Left lung (tissue), 4 donors: ENCODE measurements at regions not wholly inside any gene's neighbourhood (a gene's known extent, or its start where the extent isn't known, plus 50 kb on each side); places are given as distances from the start of the nearest gene placed in this dataset.

Experiments used
- ATAC-seq: fragments of 200-7000 bp; cut with Tn5 transposase; one replicate; pipeline ENCODE4 v1.9.1; 2020; ENCODE audit warnings: moderate library complexity
- DNase-seq, 4 donors: peaks; one replicate each; pipeline ENCODE4 v3.0.0-alpha.2; 2013 to 2020
- H3K27ac ChIP-seq, 2 donors: fragments of 200-600 bp; sonication (generic) in 1 of 2; one replicate each; pipeline versions ENCODE4 v1.5.0 to v1.8.0; 2020 to 2021
- H3K27me3 ChIP-seq, 2 donors: fragments of 200-600 bp; sonication (generic) in 1 of 2; one replicate each; pipeline versions ENCODE4 v1.5.0 to v1.8.0; 2020 to 2021
- H3K36me3 ChIP-seq, 2 donors: fragments of 200-600 bp; sonication (generic) in 1 of 2; one replicate each; pipeline versions ENCODE4 v1.5.0 to v1.8.0; 2020 to 2021
- H3K4me1 ChIP-seq, 2 donors: fragments of 200-600 bp; one replicate each; pipeline ENCODE4 v1.8.0; 2021
- H3K4me3 ChIP-seq, 2 donors: fragments of 200-600 bp; sonication (generic) in 1 of 2; one replicate each; pipeline versions ENCODE4 v1.5.0 to v1.8.0; 2020 to 2021; ENCODE audit warnings: mild to moderate bottlenecking in 1 of 2
- H3K9me3 ChIP-seq, 2 donors: fragments of 200-600 bp; sonication (generic) in 1 of 2; one replicate each; pipeline versions ENCODE4 v1.5.0 to v1.8.0; 2020 to 2021
- CTCF ChIP-seq, 2 donors: fragments of 200-600 bp; sonication (generic) in 1 of 2; IDR thresholded peaks; one replicate each; pipeline versions ENCODE4 v1.5.0 to v1.8.0; 2021; ENCODE audit warnings: antibody characterized with exemption in 2 of 2
- intact Hi-C, 2 donors: fragments of 100-400 bp; cut with DNase I; formaldehyde crosslinking; loops; one replicate each; pipeline versions ENCODE4 v1.11.2 to v1.14.2; 2022
- donor health status: DM: no; HTN: yes; CAD: no.
- donor health status: DM: no; HTN: no; CAD: no.

- no peak for ATAC-seq
- Histone ChIP-seq H3K27me3 (no peaks in the 10 kb centered on the region), H3K4me1 (peaks cover 0 to 9% of the 10 kb centered on the region in 2 donors), H3K9me3 (no peaks in the 10 kb centered on the region), H3K4me3 (no peak overlapping the region), H3K27ac (no peak overlapping the region), H3K36me3 (no peaks in the 10 kb centered on the region)
- no peak for DNase-seq
- no peak for TF ChIP-seq CTCF (IDR thresholded peaks at IDR 0.05)
- intact Hi-C loops, result no loop called here
Observed at GRCh38 chr2:64233376-64233922, 89.2 kb upstream of the PELI1 start.

GRCh38 chr2:64234150-64234549, 89.9 kb upstream of the PELI1 start:
- TF ChIP-seq CTCF (IDR thresholded peaks at IDR 0.05), result no peak
- Histone ChIP-seq H3K27me3 (no peaks in the 10 kb centered on the region), H3K36me3 (no peaks in the 10 kb centered on the region), H3K4me1 (peaks cover 0 to 2% of the 10 kb centered on the region in 2 donors), H3K9me3 (no peaks in the 10 kb centered on the region), H3K4me3 (no peak overlapping the region), H3K27ac (no peak overlapping the region)
- no peak for ATAC-seq
- intact Hi-C loops, result no loop called here
- no peak for DNase-seq

DNA sequence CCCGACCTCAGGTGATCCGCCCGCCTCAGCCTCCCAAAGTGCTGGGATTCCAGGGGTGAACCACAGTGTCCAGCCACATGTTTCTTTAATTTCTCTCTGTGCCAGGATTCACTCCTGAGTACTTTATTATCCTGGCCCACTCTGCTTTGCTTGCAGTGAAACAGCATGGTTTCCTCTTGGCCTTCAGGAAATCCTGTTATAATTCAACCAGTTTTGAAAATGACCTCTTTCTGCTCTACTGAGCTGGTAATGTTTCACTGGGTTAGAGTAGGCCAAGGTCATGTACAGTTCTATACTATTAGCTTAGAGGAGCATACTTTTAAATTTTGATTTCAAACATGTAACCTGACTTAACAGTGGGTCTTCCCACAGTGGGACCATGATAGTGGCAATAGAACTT, 90.6 kb upstream of the PELI1 start:
- no peak overlapping the region for H3K4me3 ChIP-seq
- no peak overlapping the region for H3K27ac ChIP-seq
- no peak for DNase-seq
- intact Hi-C loops, result no loop called here
- no peaks in the 10 kb centered on the region for H3K36me3 ChIP-seq
- no peaks in the 10 kb centered on the region for H3K4me1 ChIP-seq
- H3K9me3 ChIP-seq, result no peaks in the 10 kb centered on the region
- TF ChIP-seq CTCF (IDR thresholded peaks at IDR 0.05), result no peak
- no peaks in the 10 kb centered on the region for H3K27me3 ChIP-seq
- no peak for ATAC-seq

GRCh38 chr2:64237266-64237665, 93.0 kb upstream of the PELI1 start:
- ATAC-seq, result no peak
- H3K4me3 ChIP-seq, result no peak overlapping the region
- no peak overlapping the region for H3K27ac ChIP-seq

DNA sequence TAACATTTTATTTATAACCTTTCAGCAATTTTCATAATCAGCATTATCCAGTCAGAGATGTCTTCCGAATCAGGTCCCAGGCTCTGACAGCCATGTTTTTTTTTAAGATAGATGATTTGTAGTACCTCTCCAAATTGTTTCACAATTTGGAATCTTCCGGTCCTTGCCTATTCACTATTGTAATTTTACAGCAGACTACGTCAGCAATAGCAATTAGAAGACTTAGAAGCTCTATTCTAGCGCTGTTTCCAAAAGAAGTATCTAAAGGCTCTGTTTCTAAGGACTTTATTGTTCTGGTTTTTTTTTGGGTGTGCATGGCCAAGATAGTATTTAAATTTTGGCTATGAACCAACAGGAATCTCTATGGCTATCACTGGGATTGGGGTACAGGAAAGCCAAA, 94.6 kb upstream of the PELI1 start:
- no peak overlapping the region for H3K4me3 ChIP-seq
- no peaks in the 10 kb centered on the region for H3K9me3 ChIP-seq
- no peaks in the 10 kb centered on the region for H3K36me3 ChIP-seq
- DNase-seq, result no peak
- no peak for ATAC-seq
- H3K27me3 ChIP-seq, result no peaks in the 10 kb centered on the region
- intact Hi-C loops, result no loop called here
- no peak overlapping the region for H3K27ac ChIP-seq
- no peak for TF ChIP-seq CTCF (IDR thresholded peaks at IDR 0.05)
- H3K4me1 ChIP-seq, result no peaks in the 10 kb centered on the region

More at GRCh38 chr2:64237266-64237665, 93.0 kb upstream of the PELI1 start:
- intact Hi-C loops, result no loop called here
- no peaks in the 10 kb centered on the region for H3K4me1 ChIP-seq
- no peak for TF ChIP-seq CTCF (IDR thresholded peaks at IDR 0.05)
- no peaks in the 10 kb centered on the region for H3K36me3 ChIP-seq
- no peaks in the 10 kb centered on the region for H3K9me3 ChIP-seq
- no peak for DNase-seq
- no peaks in the 10 kb centered on the region for H3K27me3 ChIP-seq
